ENCODE measurements at regions not wholly inside any gene's neighbourhood (a gene's known extent, or its start where the extent isn't known, plus 50 kb on each side); places are given as distances from the start of the nearest gene placed in this dataset.

DNA sequence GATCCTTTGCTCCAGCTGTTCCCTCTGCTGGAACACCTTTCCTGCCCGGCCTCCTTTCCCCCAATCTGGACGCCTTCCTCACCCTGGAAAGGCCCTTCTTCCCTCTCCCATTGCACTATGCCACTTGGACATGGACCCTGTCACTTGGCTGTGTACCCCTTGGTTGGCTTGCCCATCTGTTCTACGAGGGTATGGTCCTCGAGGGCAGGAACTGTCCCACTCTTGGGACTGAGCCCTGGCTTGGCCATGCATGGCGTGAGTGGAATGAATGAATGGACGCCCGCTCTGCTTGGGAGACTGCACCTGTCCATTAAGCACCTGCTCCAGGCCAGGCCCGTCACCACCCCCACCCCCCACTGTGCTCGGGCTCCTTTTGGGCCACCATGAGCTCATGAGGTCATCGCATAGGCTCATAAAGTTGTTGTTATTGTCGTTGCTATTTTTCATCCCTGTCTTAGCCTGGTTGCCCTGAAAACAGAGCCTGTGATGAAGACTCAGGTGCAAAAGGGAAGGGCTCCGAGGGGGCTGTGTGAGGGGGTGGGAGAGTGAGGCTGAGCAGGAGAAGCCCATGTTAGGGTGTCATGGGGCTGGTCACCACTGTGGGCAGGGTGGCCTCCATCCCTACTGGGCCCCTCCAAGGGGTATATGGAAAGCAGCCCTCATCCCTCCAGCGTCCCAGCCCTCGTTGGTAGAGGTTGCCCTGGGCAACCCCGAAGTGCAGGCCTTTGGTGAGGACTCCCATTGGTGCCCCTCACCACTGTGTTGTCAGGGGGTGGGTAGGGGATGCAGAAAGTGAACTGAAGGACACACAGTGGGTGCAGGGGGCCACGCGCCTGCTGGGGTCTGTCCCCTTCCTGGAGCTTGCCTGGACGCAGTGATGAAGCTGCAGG, 57.2 kb upstream of the IER5L start:
- DNase-seq (ENCODE audit: low read depth): no peak

DNA sequence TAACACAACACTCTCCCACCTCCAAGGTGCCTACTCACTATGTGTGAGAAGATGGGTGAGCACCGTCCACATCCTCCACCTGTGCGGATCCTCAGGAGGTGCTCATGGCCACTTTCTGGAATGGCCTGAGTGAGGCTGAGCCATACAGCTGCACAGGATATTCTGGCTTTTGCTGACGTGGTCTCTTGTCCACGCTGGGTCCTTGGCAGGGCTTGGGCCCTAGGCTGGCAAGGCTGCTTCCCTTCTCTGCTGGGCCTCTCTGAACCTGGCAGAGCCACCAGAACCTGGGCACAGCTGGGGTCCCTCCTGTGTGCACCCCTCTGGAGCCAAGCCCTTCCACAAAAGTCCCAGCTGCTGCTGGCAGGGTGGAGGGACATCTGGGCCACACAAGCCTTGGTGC, 56.4 kb upstream of the IER5L start:
- DNase-seq (ENCODE audit: low read depth): no peak

DNA sequence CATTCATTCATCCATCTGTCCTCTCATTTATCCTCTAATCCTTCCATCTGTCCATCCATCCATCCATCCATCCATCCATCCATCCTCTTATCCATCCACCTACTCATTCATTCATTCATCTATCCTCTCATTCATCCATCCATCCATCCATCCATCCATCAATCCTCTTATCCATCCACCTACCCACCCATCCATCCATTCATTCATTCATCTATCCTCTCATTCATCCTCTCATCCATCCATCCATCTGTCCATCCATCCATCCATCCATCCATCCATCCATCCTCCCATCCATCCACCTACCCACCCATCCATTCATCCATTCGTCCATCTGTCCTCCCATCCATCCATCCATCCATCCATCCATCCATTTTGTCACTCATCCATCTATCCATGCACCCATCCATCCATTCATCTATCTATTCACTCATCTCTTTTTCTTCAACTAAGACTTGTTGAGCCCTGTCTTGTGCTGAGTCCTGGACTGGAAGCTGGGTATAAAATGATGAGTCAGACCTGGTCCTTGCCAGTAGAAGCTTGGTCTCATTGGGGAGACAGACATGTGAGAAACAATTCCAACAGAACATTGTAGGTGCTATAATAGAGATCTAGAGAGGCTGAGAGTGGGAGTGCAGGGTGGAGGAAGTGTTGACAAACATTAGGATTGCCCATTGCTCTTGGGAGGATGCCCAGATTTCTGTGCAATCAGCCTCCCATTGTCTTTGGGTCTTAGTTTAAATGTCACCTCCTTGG, 55.0 kb upstream of the IER5L start:
- no peak for DNase-seq (ENCODE audit: low read depth)

DNA sequence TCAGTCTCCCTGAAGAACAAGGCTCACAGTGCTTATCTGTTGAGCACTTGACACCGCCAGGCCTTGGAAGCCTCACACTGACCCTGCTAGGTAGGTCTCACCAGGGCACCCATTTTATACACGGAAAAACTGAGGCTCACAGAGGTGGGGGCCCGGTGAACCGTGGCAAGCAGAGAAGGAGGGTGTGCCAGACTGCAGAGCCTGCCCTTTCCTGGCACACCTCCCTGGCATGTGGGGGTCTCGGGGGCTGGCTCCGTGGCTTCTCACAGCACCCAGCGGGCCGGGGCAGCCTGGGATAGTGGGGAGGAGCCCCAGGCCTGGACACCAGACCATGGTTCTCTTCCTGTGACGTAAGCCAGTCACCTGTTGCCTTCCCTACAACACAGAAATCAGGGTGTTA, 53.7 kb upstream of the IER5L start:
- DNase-seq (ENCODE audit: low read depth): no peak

DNA sequence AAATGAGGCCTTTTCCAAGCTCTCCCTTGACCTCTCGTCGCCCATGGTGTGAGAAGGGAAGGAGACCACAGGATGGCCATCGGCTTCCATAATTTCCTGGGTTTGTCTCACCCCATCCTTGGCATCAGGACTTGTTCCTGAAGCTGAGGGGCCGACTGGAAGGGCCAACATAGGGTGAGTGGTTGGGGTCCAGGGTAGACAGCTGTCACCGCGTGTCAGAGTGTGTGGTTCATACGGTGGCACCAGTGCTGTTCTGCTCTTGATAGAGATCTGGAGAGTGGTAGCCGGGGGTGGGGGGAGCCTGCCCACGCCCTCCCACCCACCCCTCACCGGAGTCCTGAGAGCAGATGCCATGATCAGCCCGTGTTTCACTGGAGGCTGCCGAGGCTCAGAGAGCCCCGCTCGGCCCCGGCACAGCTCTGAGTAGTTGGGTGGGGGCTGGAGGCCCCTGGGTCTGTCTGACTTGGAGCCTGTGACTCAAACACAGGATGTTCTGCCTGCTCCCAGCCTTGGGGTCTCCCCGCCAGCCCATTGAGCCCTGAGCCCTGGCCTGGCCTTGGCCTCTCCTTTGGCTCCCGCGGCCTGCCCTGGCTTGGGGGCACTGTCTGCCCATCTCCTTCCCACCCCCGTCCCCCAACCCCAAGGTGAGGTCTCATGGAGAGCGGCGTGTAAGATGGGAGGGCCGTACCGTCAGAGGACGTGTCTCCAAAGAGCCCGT, 53.1 kb upstream of the IER5L start:
- DNase-seq (ENCODE audit: low read depth): no peak

DNA sequence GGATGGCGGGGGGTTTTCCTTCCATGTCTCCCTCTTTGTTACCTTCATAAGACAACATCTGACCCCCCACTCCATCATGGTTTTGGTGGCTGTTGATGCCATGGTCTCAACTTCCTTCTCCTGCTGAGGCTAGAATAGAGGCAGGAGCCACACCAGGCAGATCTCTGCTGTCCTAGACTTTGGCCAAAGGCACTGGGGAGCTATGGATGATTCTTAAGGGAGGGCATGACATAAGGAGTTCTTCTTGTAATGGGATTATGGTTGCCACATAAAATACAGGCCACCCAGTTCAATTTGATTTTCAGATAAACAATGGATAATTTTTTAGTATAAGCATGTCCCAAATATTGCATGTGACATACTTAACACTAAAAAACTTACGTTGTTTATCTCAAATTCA, 52.2 kb upstream of the IER5L start:
- no peak for DNase-seq (ENCODE audit: low read depth)

Measured in non-pigmented ciliary epithelial cell (primary cell).